GM10266 (cell line): ENCODE measurements at regions not wholly inside any gene's neighbourhood (a gene's known extent, or its start where the extent isn't known, plus 50 kb on each side); places are given as distances from the start of the nearest gene placed in this dataset.
A peak's percentile ranks its signal among the peaks of the same experiment; 100 is the strongest.

Source experiments
- DNase-seq: peaks from one replicate; pipeline ENCODE4 v3.0.0; 2012; ENCODE audit errors: extremely low spot score
- TF ChIP-seq, protein P1 (sequence below): IDR thresholded peaks from 2 replicates; pipeline ENCODE4 v1.5.1; 2012; ENCODE audit warnings: mild to moderate bottlenecking, low read depth; ENCODE audit not compliant: control insufficient read depth, insufficient read depth; ENCODE audit errors: missing control alignments

DNA sequence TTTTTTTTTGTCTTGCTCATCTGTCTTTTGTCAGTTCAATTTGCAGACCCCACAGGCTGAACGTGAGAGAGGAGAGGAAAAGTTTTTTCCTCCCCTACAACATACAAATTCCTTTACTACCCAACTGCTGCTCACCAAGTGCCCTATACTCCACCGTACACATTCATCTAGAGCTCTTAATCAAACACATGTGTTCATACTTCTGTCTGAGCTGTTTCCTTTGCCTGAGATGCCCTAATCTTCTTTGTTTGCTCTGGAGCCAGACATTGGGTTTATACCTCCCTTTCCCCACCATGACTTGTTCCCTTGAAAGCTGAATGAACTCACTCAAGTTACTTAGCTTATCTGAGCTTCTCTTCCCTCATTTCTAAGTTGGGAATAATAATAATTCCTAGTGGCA lies 122.7 kb upstream of the RASGRP1 start:
- no peak for DNase-seq
- TF ChIP-seq, protein P1, sequence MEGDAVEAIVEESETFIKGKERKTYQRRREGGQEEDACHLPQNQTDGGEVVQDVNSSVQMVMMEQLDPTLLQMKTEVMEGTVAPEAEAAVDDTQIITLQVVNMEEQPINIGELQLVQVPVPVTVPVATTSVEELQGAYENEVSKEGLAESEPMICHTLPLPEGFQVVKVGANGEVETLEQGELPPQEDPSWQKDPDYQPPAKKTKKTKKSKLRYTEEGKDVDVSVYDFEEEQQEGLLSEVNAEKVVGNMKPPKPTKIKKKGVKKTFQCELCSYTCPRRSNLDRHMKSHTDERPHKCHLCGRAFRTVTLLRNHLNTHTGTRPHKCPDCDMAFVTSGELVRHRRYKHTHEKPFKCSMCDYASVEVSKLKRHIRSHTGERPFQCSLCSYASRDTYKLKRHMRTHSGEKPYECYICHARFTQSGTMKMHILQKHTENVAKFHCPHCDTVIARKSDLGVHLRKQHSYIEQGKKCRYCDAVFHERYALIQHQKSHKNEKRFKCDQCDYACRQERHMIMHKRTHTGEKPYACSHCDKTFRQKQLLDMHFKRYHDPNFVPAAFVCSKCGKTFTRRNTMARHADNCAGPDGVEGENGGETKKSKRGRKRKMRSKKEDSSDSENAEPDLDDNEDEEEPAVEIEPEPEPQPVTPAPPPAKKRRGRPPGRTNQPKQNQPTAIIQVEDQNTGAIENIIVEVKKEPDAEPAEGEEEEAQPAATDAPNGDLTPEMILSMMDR, result no peak

DNA sequence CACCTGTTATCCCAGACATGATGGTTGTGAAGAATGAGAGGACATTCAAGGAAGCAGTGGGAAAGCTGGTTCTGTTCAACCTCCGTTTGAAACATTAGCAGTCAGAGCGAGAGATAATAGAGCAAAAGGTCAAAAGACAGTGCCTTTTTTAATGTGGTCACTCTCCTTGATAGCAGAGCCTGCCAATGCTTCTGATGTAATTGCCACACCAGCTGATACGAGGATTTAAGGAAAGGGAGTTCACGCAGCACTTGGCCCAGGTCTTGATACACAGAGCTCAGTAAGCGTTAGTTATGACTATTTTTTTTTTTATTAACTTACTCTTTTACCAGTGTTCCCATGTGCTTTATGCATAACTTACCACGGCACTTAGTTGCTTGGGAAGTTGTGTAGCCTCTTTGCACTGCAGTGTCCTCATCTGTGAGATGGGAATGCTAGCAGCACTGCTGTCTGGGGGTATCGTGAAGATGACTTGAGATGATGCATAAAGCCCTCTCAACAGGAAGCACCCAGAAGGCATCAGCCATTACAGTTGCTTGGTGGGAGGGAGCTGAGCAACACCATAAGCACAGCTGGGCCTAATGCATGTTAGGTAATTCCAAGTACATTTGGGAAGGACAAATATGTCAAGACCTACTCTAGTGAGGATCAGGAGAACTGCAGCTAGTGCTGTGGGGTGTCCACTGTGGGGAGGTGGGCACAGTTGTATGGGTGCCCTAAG lies 123.3 kb upstream of the RASGRP1 start:
- TF ChIP-seq, protein P1, result no peak

DNA sequence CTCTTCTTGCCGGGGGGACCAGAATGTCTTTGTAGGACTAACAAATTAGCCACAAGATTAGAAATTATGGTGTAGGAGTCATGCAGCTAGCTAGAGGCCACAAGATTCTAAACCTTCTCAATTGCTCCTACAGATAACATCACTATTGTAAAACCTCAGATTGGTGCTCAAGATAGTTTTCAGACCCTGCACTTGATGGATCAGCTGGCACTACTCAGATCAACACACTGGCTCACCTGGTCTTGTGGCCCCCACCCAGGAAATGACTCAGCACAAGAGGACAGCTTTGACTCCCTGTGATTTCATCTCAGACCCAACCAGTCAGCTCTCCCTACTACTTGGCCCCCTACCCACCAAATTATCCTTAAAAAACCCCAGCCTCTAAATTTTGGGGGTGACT lies 124.1 kb upstream of the RASGRP1 start:
- DNase-seq, result no peak
- TF ChIP-seq, protein P1, result no peak

More for the DNA sequence above, 123.3 kb upstream of the RASGRP1 start:
- no peak for DNase-seq

DNA sequence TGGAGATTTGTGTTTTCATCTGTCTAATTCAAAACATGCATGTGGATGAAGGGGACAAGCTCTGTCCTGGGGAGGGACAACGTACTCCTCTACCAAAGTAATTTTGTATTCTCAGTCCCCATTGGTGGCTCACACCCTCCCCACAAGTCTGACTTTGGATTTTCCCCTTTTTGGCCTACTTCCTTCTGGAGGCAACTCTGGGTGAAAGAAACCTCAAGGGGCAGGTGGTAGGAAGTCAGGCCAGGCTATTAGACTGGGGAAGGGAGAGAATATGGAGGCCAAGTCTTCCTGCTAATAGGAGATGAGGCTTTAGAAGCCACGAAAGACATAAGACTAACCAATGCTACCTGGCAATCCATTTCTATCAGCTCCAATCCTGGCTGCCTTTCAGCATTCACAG lies 124.9 kb upstream of the RASGRP1 start:
- DNase-seq, result no peak
- TF ChIP-seq, protein P1, result no peak

DNA sequence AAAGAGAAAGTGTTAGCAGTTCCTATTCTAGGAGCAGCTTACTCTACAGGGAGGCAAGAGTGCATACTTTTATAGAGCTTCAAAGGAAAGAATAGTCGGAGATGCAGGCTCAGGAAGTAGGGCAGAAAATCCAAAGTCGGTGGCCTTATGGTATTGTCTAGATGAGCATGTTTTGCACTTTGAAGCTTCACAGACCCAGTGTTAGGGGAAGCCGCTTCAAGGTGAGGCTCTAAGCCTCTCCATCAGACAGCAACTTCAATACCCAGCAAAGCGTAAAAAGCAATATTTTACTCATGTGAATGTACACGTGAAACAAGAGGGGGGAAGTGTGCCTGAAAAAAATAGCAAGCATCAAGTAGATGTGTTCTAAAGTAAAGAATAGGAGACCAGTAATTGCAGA lies 125.6 kb upstream of the RASGRP1 start:
- DNase-seq, result no peak
- TF ChIP-seq, protein P1, result no peak

DNA sequence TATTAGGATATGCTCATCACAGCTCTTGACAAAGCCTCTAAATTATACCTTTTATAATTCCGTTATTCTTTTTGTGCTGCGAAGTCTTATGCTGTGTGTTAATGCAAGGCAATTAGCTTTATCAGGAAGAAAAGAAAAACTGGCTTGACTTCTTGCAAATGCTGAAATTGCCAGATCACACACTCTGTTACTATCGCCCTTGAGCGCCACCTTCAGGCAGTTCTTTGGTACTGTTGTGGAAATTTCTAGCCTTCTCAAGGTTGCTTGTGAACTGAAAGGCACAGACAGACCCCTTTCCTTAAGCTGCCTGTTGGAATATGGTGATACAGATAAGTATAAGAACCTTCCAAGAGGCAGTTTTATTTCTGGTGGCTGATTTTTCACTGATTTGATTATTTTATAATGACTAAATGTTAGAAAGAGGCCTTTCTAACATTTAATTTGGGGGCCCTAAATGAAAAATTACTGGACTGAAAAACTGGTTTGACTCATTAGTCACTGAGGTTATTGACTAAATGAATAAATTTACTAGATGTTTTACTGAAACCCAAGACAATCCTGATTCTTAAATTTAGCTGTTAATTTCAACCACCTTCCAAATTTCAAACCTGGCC lies 126.2 kb upstream of the RASGRP1 start:
- DNase-seq, result peak; percentile 46
- TF ChIP-seq, protein P1, result peak; percentile 85

DNA sequence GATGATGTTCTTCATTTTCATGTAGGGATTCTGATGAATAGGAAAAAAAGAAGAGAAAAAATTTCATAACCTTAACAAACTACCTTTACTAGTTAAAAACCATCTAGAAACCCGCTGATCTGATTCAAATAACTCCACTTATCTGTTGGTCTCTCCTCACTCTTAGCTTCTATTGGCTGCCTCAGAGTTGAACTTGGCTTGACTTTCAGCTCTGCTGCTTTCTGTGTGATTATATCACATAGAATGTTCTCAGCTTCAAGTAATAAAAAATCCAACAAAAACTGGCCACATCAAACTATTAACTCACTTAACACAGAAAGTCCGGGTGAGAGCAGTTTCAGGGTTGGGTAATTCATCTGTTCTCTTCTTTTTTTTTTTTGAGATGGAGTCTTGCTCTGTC lies 126.8 kb upstream of the RASGRP1 start:
- no peak for DNase-seq
- TF ChIP-seq, protein P1, result no peak
